ENCODE measurements at regions not wholly inside any gene's neighbourhood (a gene's known extent, or its start where the extent isn't known, plus 50 kb on each side); places are given as distances from the start of the nearest gene placed in this dataset.

DNA sequence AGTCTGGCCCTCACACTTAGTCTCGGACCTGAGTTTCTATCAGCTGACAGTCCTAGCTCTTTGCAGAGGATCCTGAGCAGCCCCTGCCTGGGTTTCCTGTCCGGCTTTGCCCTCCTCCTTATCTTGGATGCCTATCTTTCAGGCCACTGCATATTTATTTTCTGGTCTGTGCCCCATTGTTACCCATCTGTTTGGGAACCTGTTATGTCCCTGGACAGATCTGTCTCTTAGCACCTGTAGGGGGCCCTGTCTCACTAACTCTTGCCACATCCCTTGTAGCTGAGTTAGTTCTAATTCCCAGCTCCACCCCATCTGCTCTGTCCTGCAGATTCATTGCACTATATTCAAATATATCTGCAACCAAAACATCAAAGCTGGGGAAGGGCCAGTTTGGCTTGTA lies 514.9 kb upstream of the LCORL start:
- no peak overlapping the region for H3K4me3 Mint-ChIP-seq
- no peaks in the 10 kb centered on the region for H3K27me3 Mint-ChIP-seq
- no peak for DNase-seq
- H3K9me3 Mint-ChIP-seq, result no peaks in the 10 kb centered on the region
- no peak for ATAC-seq (replicated peaks)
- no peaks in the 10 kb centered on the region for H3K36me3 Mint-ChIP-seq
- no peak overlapping the region for H3K27ac Mint-ChIP-seq
- H3K4me1 Mint-ChIP-seq, result no peaks in the 10 kb centered on the region

DNA sequence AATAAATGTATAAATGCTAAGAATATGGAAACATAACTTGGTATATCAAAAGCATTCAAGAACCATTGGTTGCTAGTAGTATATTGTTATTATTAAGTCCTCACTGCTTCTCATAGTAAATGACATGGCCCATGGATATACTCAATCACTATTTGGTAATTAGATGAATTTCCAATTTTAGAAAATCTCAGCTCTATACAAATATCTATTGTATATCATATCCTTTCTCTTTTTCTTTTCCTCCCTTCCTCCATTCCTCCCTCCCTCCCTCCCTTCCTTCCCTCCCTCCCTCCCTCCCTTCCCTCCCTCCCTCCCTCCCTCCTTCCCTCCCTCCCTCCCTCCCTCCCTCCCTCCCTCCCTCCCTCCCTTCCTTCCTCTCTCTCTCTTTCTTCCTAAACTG lies 514.4 kb upstream of the LCORL start:
- H3K4me3 Mint-ChIP-seq, result no peak overlapping the region
- no peaks in the 10 kb centered on the region for H3K9me3 Mint-ChIP-seq
- no peaks in the 10 kb centered on the region for H3K4me1 Mint-ChIP-seq
- DNase-seq (no peak), ATAC-seq (replicated peaks) (no peak)
- H3K36me3 Mint-ChIP-seq, result no peaks in the 10 kb centered on the region
- no peak overlapping the region for H3K27ac Mint-ChIP-seq
- H3K27me3 Mint-ChIP-seq, result no peaks in the 10 kb centered on the region

DNA sequence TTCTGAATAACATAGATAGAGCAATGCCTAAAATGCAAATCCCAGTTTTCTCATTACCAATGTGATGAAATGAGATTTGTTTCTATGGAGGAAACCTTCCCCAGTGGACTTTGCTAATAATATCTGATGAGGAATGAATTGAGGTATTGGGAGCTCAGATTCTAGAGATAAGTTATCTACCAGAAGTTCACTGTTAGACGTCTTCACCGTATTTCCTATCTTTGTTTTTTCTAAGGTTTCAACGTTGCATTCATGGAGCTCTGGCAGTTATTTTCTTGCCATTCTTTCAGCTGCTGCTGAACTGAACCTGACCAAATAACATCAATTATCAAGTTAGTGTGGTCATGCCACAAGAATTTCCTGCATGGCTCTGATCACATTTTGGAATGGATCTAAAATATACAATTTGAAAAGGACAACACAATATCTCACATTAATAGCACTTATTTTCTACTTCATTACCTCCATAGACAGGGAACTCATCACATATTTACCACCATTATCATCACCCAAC lies 511.8 kb upstream of the LCORL start:
- Mint-ChIP-seq H3K36me3 (no peaks in the 10 kb centered on the region), H3K4me3 (no peak overlapping the region), H3K4me1 (no peaks in the 10 kb centered on the region), H3K27me3 (no peaks in the 10 kb centered on the region), H3K27ac (no peak overlapping the region), H3K9me3 (no peaks in the 10 kb centered on the region)
- DNase-seq (no peak), ATAC-seq (replicated peaks) (no peak)

DNA sequence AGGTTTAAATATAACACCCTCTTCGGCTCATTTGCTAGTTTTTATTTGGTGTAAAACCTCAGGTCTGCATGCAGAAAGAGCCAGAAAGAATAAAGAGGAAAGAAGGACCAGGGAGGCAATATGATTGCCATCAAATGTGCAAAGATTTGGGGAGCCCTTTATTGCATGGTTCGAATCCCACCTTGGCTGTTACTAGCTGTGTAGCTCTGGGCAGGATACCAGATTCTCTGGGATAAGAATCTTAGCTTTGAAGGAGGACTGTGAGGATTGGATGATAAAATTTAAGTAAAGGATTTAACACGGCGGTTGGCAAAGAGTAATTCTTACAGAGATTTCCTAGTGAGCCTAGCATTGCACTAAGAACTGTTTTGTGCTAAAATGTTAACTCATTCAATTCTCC lies 510.2 kb upstream of the LCORL start:
- DNase-seq (no peak), ATAC-seq (replicated peaks) (no peak)
- Mint-ChIP-seq H3K27ac (no peak overlapping the region), H3K4me1 (no peaks in the 10 kb centered on the region), H3K36me3 (no peaks in the 10 kb centered on the region), H3K27me3 (no peaks in the 10 kb centered on the region), H3K9me3 (no peaks in the 10 kb centered on the region), H3K4me3 (no peak overlapping the region)

DNA sequence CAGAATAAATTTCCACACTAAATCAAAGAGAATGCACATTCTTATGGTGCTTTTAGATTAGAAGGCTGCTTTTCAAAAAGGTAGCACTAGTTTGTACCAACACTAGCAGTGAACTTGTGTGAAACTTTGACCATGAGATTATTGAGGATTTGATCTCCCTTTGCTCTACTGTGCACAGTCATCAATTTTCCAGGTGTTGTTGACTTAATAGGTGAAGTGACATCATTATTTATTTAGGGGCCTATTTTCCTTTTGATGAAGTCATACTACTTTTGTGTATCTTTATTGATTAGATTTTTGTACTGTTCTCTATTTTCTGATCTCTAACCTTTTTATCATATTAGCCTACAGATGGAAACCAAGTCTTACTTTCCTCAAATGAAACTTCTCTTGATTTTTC lies 507.9 kb upstream of the LCORL start:
- H3K4me3 Mint-ChIP-seq, result no peak overlapping the region

DNA sequence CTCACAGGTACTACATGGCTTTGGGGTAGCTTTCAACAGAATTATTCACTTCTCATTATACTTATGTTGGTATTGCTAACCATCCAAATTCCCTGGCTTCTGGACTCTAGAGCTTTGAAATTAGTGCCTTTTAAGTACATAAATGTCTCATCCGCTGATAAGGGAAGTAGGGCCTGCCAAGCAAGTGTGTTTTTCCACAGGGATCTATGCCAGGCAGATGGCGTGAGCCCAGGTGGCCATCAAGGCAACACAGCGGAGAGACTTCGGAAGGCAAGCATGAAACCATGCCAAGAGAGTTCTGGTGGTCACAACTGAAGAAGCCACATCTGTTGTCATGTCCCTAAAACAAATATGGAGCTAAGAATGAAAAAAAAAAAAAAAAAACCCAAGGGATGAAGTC lies 503.1 kb upstream of the LCORL start:
- no peak for DNase-seq
- Mint-ChIP-seq H3K27me3 (no peaks in the 10 kb centered on the region), H3K4me3 (no peak overlapping the region), H3K27ac (no peak overlapping the region), H3K36me3 (no peaks in the 10 kb centered on the region), H3K4me1 (no peaks in the 10 kb centered on the region), H3K9me3 (peaks cover 0 to 4% of the 10 kb centered on the region in 2 donors)
- no peak for ATAC-seq (replicated peaks)

More for the DNA sequence above, 507.9 kb upstream of the LCORL start:
- no peak overlapping the region for H3K27ac Mint-ChIP-seq
- no peaks in the 10 kb centered on the region for H3K36me3 Mint-ChIP-seq
- DNase-seq (no peak), ATAC-seq (replicated peaks) (no peak)
- H3K9me3 Mint-ChIP-seq, result peaks cover 0 to 2% of the 10 kb centered on the region in 2 donors
- H3K27me3 Mint-ChIP-seq, result no peaks in the 10 kb centered on the region
- H3K4me1 Mint-ChIP-seq, result no peaks in the 10 kb centered on the region

DNA sequence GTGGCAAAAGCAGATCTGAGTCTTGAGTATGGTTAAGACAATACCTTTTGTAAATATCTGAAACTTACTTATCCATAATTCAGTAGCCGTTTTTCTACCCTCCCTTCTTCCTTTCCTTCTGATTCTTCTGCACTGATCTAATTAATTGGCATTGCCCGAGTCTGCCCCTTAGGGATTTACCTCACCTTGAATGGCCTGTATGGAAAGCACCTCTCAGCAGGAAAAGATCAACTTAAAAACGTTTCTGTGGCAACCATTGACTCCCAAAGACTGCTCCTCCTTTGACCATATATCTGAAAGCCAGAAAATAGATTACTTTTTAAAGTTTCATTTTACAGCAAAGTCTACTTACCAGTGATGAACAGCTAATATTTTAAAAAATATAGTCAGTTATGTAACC lies 496.5 kb upstream of the LCORL start:
- ATAC-seq (replicated peaks), result no peak
- H3K27ac Mint-ChIP-seq, result no peak overlapping the region
- H3K4me1 Mint-ChIP-seq, result no peaks in the 10 kb centered on the region
- no peaks in the 10 kb centered on the region for H3K27me3 Mint-ChIP-seq
- DNase-seq, result no peak
- no peaks in the 10 kb centered on the region for H3K36me3 Mint-ChIP-seq
- H3K9me3 Mint-ChIP-seq, result peaks cover 0 to 2% of the 10 kb centered on the region in 2 donors
- no peak overlapping the region for H3K4me3 Mint-ChIP-seq

DNA sequence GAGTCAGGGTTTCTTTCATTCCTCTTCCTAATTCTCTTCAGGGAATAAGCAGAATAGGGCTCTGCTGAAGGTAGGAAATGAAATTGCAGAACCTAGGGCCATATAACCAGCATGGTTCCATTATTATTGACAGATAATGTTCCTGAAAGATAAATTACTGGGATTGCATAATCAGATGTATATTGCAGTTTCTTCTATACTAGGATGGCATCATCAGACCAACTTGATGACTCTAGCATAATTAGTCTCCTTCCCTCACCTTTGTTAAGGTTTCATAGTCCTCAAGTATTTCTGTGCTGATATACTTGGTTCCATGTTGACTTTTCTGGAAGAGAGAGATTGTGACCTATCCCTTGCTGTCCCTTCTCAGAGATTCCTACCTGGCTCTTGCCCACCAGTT lies 492.3 kb upstream of the LCORL start:
- Mint-ChIP-seq H3K36me3 (no peaks in the 10 kb centered on the region), H3K4me1 (no peaks in the 10 kb centered on the region), H3K4me3 (no peak overlapping the region), H3K9me3 (no peaks in the 10 kb centered on the region), H3K27me3 (no peaks in the 10 kb centered on the region), H3K27ac (no peak overlapping the region)
- DNase-seq (no peak), ATAC-seq (replicated peaks) (no peak)

DNA sequence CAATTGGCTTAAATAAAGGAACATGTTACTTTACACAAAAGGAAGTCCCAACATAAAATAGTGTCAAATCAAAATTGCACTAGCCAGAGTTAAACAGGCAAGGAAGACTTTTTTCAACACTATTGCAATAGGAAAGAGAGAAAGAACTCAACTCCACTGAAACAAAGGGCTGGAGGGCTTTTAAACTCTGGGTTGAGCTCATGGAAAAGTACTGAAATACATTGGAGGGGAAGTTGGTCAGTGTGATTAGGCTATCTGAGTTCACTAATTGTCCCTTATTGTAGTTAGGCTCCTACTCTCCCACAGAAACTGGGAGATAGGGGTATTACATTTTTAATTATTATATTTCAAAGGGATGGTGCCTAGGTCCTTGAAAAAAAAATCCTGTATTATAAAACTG lies 491.2 kb upstream of the LCORL start:
- DNase-seq, result no peak
- Mint-ChIP-seq H3K36me3 (no peaks in the 10 kb centered on the region), H3K27me3 (no peaks in the 10 kb centered on the region), H3K4me1 (no peaks in the 10 kb centered on the region), H3K4me3 (no peak overlapping the region), H3K9me3 (no peaks in the 10 kb centered on the region), H3K27ac (no peak overlapping the region)
- ATAC-seq (replicated peaks), result no peak

DNA sequence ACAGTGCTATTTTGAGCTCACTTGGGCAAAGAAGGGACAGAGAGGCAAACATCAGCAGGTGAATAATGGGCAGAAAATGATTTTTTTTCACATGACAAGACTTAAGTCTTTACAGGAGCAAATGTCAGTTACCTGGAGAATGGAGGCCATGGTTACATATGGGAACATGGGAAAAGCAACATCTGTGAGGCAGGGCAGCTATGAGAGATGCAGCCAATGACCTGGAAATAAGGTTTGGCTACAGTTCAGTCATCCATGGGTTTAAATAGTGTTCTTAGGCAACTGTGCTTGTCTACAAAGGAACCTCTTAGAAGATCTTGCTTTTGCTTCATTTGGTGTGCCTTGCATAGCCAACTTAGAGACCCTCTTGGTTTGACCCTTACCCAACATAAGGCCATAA lies 490.2 kb upstream of the LCORL start:
- no peak for ATAC-seq (replicated peaks)
- Mint-ChIP-seq H3K9me3 (no peaks in the 10 kb centered on the region), H3K36me3 (no peaks in the 10 kb centered on the region), H3K27me3 (no peaks in the 10 kb centered on the region), H3K27ac (no peak overlapping the region), H3K4me1 (no peaks in the 10 kb centered on the region), H3K4me3 (no peak overlapping the region)
- DNase-seq, result no peak

DNA sequence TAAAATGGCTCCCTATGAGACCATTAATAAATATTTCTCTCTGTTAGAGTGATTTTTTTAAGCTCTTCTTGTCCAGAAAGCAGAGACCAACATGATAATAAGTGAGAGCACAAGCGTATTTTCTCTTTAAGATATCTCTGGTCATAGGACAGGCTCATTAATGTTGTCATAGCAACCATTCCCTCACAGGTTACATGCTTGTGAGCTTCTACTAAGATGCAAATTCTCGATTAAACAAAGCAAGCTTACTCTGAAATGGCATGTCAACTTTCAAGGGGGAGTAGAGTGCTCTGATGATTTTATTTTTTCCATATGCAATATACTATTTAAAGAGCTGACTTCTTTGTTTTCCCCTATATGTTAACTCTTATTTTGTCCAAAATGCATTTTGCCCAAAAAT lies 487.2 kb upstream of the LCORL start:
- ATAC-seq (replicated peaks), result no peak
- H3K36me3 Mint-ChIP-seq, result no peaks in the 10 kb centered on the region
- no peak overlapping the region for H3K4me3 Mint-ChIP-seq
- no peak overlapping the region for H3K27ac Mint-ChIP-seq
- H3K27me3 Mint-ChIP-seq, result no peaks in the 10 kb centered on the region
- no peak for DNase-seq
- H3K9me3 Mint-ChIP-seq, result no peaks in the 10 kb centered on the region
- no peaks in the 10 kb centered on the region for H3K4me1 Mint-ChIP-seq

DNA sequence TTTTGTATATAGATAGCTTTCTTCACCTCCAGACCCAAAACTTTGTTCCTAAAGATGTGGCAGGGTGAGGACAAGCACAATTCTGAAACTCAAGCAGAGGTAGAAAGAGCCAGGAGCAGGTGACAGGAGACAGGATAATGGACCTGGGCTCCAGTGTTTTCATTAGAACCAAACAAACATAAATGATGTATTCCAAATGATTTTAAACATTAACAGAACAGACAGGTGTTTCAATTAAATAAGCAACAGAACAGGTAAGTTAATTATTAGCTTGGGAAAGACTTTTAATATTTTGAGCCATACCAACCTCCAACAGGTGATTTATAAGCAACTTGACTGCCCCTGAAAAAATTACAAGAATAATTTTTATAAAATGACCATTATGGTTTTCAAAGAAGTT lies 459.4 kb upstream of the LCORL start:
- Mint-ChIP-seq H3K4me1 (no peaks in the 10 kb centered on the region), H3K36me3 (no peaks in the 10 kb centered on the region), H3K27me3 (no peaks in the 10 kb centered on the region), H3K27ac (no peak overlapping the region), H3K9me3 (peaks cover 12 to 17% of the 10 kb centered on the region in 2 donors), H3K4me3 (no peak overlapping the region)
- DNase-seq, result no peak
- ATAC-seq (replicated peaks), result no peak

DNA sequence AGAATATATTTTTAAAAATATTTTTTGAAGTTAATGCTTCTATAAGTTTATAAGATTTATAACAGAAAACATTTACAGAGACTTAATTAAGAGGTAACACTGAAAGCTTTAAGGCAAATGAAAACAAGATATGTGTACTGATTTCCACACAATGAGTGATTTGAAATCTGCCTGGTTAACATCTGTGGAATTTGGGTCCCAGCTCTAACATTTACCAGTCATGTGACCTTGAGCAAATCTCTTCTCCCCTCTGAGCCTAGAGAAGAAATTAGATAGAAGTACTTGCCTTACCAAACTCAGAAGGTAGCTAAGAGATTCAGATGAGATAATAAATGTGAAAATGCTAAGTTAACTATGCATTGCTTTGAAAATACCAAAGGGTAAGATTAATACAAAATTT lies 458.8 kb upstream of the LCORL start:
- peaks cover 16 to 18% of the 10 kb centered on the region in 2 donors for H3K9me3 Mint-ChIP-seq
- no peak for ATAC-seq (replicated peaks)
- no peak overlapping the region for H3K27ac Mint-ChIP-seq
- H3K4me1 Mint-ChIP-seq, result no peaks in the 10 kb centered on the region
- no peak for DNase-seq
- H3K4me3 Mint-ChIP-seq, result no peak overlapping the region
- no peaks in the 10 kb centered on the region for H3K36me3 Mint-ChIP-seq
- no peaks in the 10 kb centered on the region for H3K27me3 Mint-ChIP-seq

DNA sequence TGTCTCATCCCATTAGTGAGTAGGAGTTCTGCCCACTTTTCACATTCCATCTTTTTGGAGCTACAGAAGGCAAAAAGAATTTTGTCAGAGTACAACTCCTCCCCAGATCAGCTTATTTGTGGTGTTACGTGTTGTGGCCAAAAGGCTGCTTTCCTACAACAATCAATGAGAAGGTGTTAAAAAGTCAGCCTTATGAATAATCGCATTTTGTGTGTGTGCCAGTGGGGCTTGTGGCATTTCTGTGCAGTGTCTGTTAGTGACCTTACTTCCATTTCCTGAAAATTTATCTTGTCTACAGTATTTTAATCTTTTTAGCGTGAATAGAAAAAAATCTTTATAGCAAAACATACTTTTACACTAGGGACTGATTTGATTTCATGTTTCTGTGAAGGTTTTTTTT lies 458.3 kb upstream of the LCORL start:
- H3K27ac Mint-ChIP-seq, result no peak overlapping the region
- H3K36me3 Mint-ChIP-seq, result no peaks in the 10 kb centered on the region
- no peaks in the 10 kb centered on the region for H3K4me1 Mint-ChIP-seq
- DNase-seq (no peak), ATAC-seq (replicated peaks) (no peak)
- H3K9me3 Mint-ChIP-seq, result peaks cover 15 to 16% of the 10 kb centered on the region in 2 donors
- H3K4me3 Mint-ChIP-seq, result no peak overlapping the region
- no peaks in the 10 kb centered on the region for H3K27me3 Mint-ChIP-seq

DNA sequence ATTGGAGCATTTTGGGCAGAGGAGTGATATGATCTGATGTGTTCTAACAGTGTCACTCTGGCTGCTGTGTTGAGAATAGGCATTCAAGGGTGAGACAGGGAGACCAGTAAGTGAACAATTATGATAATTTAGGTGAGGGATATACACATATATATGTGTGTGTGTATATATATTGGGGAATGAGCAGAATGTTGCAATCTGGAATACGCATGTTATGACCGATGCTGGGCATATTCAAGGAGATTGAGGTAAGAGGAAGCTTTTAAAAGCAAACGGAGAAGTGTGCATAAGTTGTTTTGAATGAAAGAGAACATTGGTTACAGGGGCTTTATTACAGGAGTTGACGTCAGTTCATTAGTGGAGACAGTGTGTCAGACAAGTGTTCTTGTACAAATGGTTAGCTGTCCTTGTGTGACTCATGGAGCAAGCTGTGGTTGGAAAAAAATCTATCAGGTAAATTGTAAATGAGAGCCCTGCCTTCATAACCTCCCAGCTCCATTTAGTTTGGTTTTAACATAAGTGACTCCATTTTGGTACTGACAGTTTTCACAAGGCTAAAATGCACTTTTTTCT lies 442.5 kb upstream of the LCORL start:
- Mint-ChIP-seq H3K36me3 (no peaks in the 10 kb centered on the region), H3K4me3 (no peak overlapping the region), H3K9me3 (no peaks in the 10 kb centered on the region), H3K27ac (no peak overlapping the region), H3K27me3 (no peaks in the 10 kb centered on the region), H3K4me1 (no peaks in the 10 kb centered on the region)
- ATAC-seq (replicated peaks) (no peak), DNase-seq (no peak)

DNA sequence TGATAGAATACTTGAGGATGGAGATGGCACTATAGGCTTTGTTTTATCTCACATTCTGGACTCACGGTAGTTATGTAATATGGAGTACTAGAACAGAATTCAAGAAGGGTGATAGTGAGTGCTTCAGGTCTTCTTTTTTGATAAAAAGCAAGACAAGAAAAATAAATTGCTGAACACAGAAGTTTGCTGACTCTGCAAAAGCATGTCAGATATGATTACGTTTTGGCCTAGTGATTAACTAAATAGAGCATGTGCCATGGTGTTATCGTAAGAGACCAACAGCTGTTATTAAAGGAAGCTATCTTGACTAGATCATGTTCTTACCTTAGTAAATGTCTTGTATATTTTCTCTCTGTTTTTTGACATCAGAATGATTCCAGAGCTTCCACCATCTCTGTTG lies 436.9 kb upstream of the LCORL start:
- no peak for DNase-seq
- no peak for ATAC-seq (replicated peaks)
- no peaks in the 10 kb centered on the region for H3K27me3 Mint-ChIP-seq
- H3K9me3 Mint-ChIP-seq, result peaks cover 0 to 2% of the 10 kb centered on the region in 2 donors
- H3K4me1 Mint-ChIP-seq, result no peaks in the 10 kb centered on the region
- no peaks in the 10 kb centered on the region for H3K36me3 Mint-ChIP-seq
- H3K4me3 Mint-ChIP-seq, result no peak overlapping the region
- H3K27ac Mint-ChIP-seq, result no peak overlapping the region

Measured in stimulated activated naive B cell treated with anti-CD40 and anti-IgM and Interleukin-4, amounts not matched to agents 10 μg/mL and 1 μg/mL and 100 μg/mL, for 72 hours (primary cell).